ENCODE measurements at regions not wholly inside any gene's neighbourhood (a gene's known extent, or its start where the extent isn't known, plus 50 kb on each side); places are given as distances from the start of the nearest gene placed in this dataset.

DNA sequence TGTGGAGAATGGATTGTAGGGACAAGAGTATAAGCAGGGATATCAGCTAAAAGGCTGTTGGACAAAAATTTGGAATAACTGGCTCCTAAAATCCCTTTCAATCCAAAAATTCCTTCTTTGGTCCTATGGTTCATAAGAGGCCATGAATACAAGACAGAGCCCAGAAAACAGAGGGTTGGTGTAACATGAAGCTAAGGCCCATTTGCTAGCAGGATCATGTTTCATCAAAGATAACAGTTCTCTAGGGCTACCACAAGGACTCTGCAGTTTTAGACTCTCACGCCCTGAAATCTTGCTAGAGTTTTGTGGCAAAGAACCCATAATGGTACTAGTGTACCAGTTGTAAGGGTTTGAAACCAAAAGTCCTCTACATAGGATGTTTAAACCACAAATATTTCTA is 327.8 kb upstream of the TBX18 start:
- peak; percentile 34 for DNase-seq (ENCODE audit: extremely low spot score)
- TF ChIP-seq NFRKB (IDR thresholded peaks at IDR 0.05) = no peak
- TF ChIP-seq SUZ12 (IDR thresholded peaks at IDR 0.05) = no peak
- no peak for TF ChIP-seq ELF4 (IDR thresholded peaks at IDR 0.05)
- TF ChIP-seq, protein P1, sequence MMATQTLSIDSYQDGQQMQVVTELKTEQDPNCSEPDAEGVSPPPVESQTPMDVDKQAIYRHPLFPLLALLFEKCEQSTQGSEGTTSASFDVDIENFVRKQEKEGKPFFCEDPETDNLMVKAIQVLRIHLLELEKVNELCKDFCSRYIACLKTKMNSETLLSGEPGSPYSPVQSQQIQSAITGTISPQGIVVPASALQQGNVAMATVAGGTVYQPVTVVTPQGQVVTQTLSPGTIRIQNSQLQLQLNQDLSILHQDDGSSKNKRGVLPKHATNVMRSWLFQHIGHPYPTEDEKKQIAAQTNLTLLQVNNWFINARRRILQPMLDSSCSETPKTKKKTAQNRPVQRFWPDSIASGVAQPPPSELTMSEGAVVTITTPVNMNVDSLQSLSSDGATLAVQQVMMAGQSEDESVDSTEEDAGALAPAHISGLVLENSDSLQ (IDR thresholded peaks at IDR 0.05) = no peak
- no peak for TF ChIP-seq BHLHE40 (IDR thresholded peaks at IDR 0.05; ENCODE audit: borderline replicate concordance)
- no peak for TF ChIP-seq L3MBTL2 (conservative IDR thresholded peaks at IDR 0.05)
- no peak for TF ChIP-seq CTBP1 (IDR thresholded peaks at IDR 0.05; ENCODE audit: borderline replicate concordance)
- TF ChIP-seq LEF1 (IDR thresholded peaks at IDR 0.05; ENCODE audit: borderline replicate concordance) = no peak
- no peak for TF ChIP-seq FOXA1 (IDR thresholded peaks at IDR 0.05)
- no peak for TF ChIP-seq FOXM1 (IDR thresholded peaks at IDR 0.05; ENCODE audit: borderline replicate concordance)
- no peak for TF ChIP-seq SP1 (IDR thresholded peaks at IDR 0.05)
- no peak for TF ChIP-seq ARNT (IDR thresholded peaks at IDR 0.05)
- no peak for TF ChIP-seq FOXK2 (IDR thresholded peaks at IDR 0.05)
- ChIA-PET CTCF (no interaction called here), POLR2A (no interaction called here)

DNA sequence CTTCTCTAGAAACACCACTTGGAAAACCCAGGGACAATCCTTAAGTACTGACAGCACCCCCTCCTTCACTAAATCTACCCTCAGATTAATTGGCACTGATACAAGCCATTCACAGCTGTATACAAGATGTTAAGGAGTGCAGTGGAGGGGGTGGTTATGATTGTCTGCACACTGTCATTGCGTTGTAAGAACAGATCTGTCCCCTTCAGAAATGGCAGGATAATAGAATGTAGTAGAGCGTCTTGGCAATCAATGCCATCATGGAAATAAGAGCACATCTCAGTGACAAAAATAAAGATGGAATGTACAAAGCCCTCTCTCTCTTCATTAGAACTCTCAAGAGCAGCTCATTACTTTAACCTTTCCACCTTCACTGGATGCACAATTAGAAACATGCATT is 324.9 kb upstream of the TBX18 start:
- ChIA-PET CTCF (no interaction called here), POLR2A (no interaction called here)
- DNase-seq (ENCODE audit: extremely low spot score) = no peak
- TF ChIP-seq ARNT (IDR thresholded peaks at IDR 0.05) (no peak), FOXM1 (IDR thresholded peaks at IDR 0.05; ENCODE audit: borderline replicate concordance) (no peak), LEF1 (IDR thresholded peaks at IDR 0.05; ENCODE audit: borderline replicate concordance) (no peak), FOXA1 (IDR thresholded peaks at IDR 0.05) (no peak), FOXK2 (IDR thresholded peaks at IDR 0.05) (no peak), L3MBTL2 (conservative IDR thresholded peaks at IDR 0.05) (no peak), ZNF384 (IDR thresholded peaks at IDR 0.05) (no peak), SP1 (IDR thresholded peaks at IDR 0.05) (no peak), NFRKB (IDR thresholded peaks at IDR 0.05) (no peak), CTBP1 (IDR thresholded peaks at IDR 0.05; ENCODE audit: borderline replicate concordance) (no peak), ELF4 (IDR thresholded peaks at IDR 0.05) (no peak), HDGF (IDR thresholded peaks at IDR 0.05; ENCODE audit: borderline replicate concordance) (no peak), BHLHE40 (IDR thresholded peaks at IDR 0.05; ENCODE audit: borderline replicate concordance) (no peak), TARDBP (IDR thresholded peaks at IDR 0.05) (no peak), SUZ12 (IDR thresholded peaks at IDR 0.05) (no peak)
- TF ChIP-seq, protein P1 (IDR thresholded peaks at IDR 0.05) = no peak

DNA sequence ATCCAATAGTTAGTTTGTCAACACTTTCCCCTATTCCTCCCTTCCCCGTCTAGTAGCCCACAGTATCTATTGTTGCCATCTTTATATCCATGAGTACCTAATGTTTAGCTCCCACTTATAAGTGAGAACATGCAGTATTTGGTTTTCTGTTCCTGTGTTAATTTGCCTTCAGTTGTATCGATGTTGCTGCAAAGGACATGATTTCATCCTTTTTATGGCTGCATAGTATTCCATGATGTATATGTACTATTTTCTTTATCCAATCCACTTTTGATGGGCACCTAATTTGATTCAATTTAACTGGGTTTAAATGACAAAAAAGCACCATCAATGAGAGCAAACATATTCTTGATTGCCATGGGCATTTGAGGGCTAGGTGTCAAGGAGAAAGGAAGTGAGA is 321.5 kb upstream of the TBX18 start:
- CTCF ChIA-PET = no interaction called here
- DNase-seq (ENCODE audit: extremely low spot score) = no peak
- POLR2A ChIA-PET = no interaction called here
- no peak for TF ChIP-seq NFRKB (IDR thresholded peaks at IDR 0.05)
- TF ChIP-seq TARDBP (IDR thresholded peaks at IDR 0.05) = no peak
- no peak for TF ChIP-seq CTBP1 (IDR thresholded peaks at IDR 0.05; ENCODE audit: borderline replicate concordance)
- no peak for TF ChIP-seq SP1 (IDR thresholded peaks at IDR 0.05)
- no peak for TF ChIP-seq FOXK2 (IDR thresholded peaks at IDR 0.05)
- TF ChIP-seq FOXA1 (IDR thresholded peaks at IDR 0.05) = no peak
- TF ChIP-seq, protein P1 (IDR thresholded peaks at IDR 0.05) = no peak
- TF ChIP-seq SUZ12 (IDR thresholded peaks at IDR 0.05) = no peak
- no peak for TF ChIP-seq ELF4 (IDR thresholded peaks at IDR 0.05)
- no peak for TF ChIP-seq ZNF384 (IDR thresholded peaks at IDR 0.05)
- no peak for TF ChIP-seq ARNT (IDR thresholded peaks at IDR 0.05)

DNA sequence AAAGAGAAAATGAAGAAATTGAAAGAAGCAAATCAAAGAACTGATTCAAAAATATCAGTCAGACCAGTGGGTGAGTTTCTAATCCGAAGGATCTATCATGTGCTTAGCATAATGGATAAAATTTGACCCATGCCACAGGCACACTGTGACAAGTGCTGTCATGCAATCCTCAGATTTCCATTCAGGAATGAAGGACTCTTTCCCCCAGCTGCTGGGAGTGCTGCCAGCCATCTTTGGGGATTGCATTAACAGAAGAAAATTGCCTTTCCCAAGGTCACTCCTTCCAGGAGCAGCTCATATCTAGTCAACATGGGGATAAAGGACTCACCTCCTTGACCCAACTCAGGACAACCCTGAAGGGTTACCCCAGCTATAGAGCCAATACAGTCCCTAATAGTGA is 316.7 kb upstream of the TBX18 start:
- POLR2A ChIA-PET = no interaction called here
- DNase-seq (ENCODE audit: extremely low spot score) = no peak
- CTCF ChIA-PET = no interaction called here
- TF ChIP-seq LEF1 (IDR thresholded peaks at IDR 0.05; ENCODE audit: borderline replicate concordance) = no peak
- TF ChIP-seq ZNF384 (IDR thresholded peaks at IDR 0.05) = no peak
- TF ChIP-seq ELF4 (IDR thresholded peaks at IDR 0.05) = no peak
- no peak for TF ChIP-seq FOXA1 (IDR thresholded peaks at IDR 0.05)
- TF ChIP-seq TARDBP (IDR thresholded peaks at IDR 0.05) = no peak
- TF ChIP-seq CTBP1 (IDR thresholded peaks at IDR 0.05; ENCODE audit: borderline replicate concordance) = no peak
- TF ChIP-seq L3MBTL2 (conservative IDR thresholded peaks at IDR 0.05) = no peak
- TF ChIP-seq FOXK2 (IDR thresholded peaks at IDR 0.05) = no peak
- no peak for TF ChIP-seq BHLHE40 (IDR thresholded peaks at IDR 0.05; ENCODE audit: borderline replicate concordance)
- no peak for TF ChIP-seq HDGF (IDR thresholded peaks at IDR 0.05; ENCODE audit: borderline replicate concordance)
- TF ChIP-seq ARNT (IDR thresholded peaks at IDR 0.05) = no peak

DNA sequence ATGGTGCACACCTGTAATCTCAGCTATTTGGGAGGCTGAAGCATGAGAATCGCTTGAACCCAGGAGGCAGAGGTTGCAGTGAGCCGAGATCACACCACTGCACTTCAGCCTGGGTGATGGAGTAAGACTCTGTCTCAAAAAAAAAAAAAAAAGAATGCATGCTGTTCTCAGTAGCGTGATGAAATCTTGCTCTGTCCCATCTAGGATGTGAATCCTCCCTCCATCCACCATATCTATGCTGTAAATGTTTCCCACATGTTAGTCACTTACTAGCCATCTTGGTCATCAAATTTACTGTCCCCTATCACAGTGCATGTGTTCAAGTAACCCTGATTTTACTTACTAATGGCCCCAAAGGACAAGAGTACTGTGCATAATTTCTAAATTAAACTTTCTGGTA is 315.4 kb upstream of the TBX18 start:
- ChIA-PET CTCF (no interaction called here), POLR2A (no interaction called here)
- no peak for DNase-seq (ENCODE audit: extremely low spot score)
- no peak for TF ChIP-seq L3MBTL2 (conservative IDR thresholded peaks at IDR 0.05)
- no peak for TF ChIP-seq LEF1 (IDR thresholded peaks at IDR 0.05; ENCODE audit: borderline replicate concordance)
- TF ChIP-seq FOXK2 (IDR thresholded peaks at IDR 0.05) = no peak
- no peak for TF ChIP-seq HDGF (IDR thresholded peaks at IDR 0.05; ENCODE audit: borderline replicate concordance)
- no peak for TF ChIP-seq BHLHE40 (IDR thresholded peaks at IDR 0.05; ENCODE audit: borderline replicate concordance)
- no peak for TF ChIP-seq NFRKB (IDR thresholded peaks at IDR 0.05)
- no peak for TF ChIP-seq ELF4 (IDR thresholded peaks at IDR 0.05)
- TF ChIP-seq FOXM1 (IDR thresholded peaks at IDR 0.05; ENCODE audit: borderline replicate concordance) = no peak
- TF ChIP-seq ZNF384 (IDR thresholded peaks at IDR 0.05) = no peak
- TF ChIP-seq, protein P1 (IDR thresholded peaks at IDR 0.05) = no peak
- TF ChIP-seq SP1 (IDR thresholded peaks at IDR 0.05) = no peak
- TF ChIP-seq TARDBP (IDR thresholded peaks at IDR 0.05) = no peak
- no peak for TF ChIP-seq CTBP1 (IDR thresholded peaks at IDR 0.05; ENCODE audit: borderline replicate concordance)

Data from HEK293T (cell line).